D721Med (cell line): ENCODE measurements at regions not wholly inside any gene's neighbourhood (a gene's known extent, or its start where the extent isn't known, plus 50 kb on each side); places are given as distances from the start of the nearest gene placed in this dataset.

Experiments
- DNase-seq: peaks from one replicate; pipeline ENCODE4 v3.0.0; 2011; ENCODE audit warnings: low spot score; ENCODE audit not compliant: insufficient read length
- FAIRE-seq: peaks from 2 replicates; lab custom pipeline; 2011; peaks lifted over from hg19 to GRCh38; lab: Jason Lieb, UNC
- CTCF ChIP-seq: IDR thresholded peaks from 2 replicates; pipeline ENCODE4 v1.5.1; 2012; ENCODE audit warnings: mild to moderate bottlenecking, control low read depth; ENCODE audit not compliant: insufficient read depth; ENCODE audit errors: missing control alignments

- TF ChIP-seq CTCF: no peak
- DNase-seq: no peak
- no peak for FAIRE-seq
Observed at GRCh38 chr15:95646484-95647273, 683.8 kb upstream of the NR2F2 start.

- DNase-seq: no peak
- TF ChIP-seq CTCF: no peak
- no peak for FAIRE-seq
Observed at GRCh38 chr15:95647531-95648277, 682.8 kb upstream of the NR2F2 start.

GRCh38 chr15:95653361-95653805 is 677.1 kb upstream of the NR2F2 start:
- TF ChIP-seq CTCF: no peak
- FAIRE-seq (no peak), DNase-seq (no peak)

GRCh38 chr15:95655089-95655607 is 675.4 kb upstream of the NR2F2 start:
- TF ChIP-seq CTCF: no peak
- DNase-seq (no peak), FAIRE-seq (no peak)

GRCh38 chr15:95656595-95656994 is 673.9 kb upstream of the NR2F2 start:
- no peak for DNase-seq
- no peak for FAIRE-seq
- TF ChIP-seq CTCF: no peak

GRCh38 chr15:95658799-95659198 is 671.7 kb upstream of the NR2F2 start:
- FAIRE-seq (no peak), DNase-seq (no peak)
- TF ChIP-seq CTCF: no peak
